Caco-2 (cell line): ENCODE measurements at regions not wholly inside any gene's neighbourhood (a gene's known extent, or its start where the extent isn't known, plus 50 kb on each side); places are given as distances from the start of the nearest gene placed in this dataset.

ENCODE experiments used
- BruUV-seq: library from RNA; stranded (reverse); fragments of 400-500 nt; replicated peaks from 2 replicates; lab custom pipeline; 2021; lab: Mats Ljungman, UMichigan
- CTCF ChIA-PET: fragments of 300-600 bp; sonication (Branson Sonifier 250); formaldehyde crosslinking; loops from one replicate; lab custom pipeline; 2022; ENCODE audit warnings: antibody characterized with exemption; lab: Charles Lee
- POLR2A ChIA-PET: fragments of 300-600 bp; sonication (Branson Sonifier 250); formaldehyde crosslinking; loops from one replicate; lab custom pipeline; 2022; ENCODE audit warnings: antibody characterized with exemption; lab: Charles Lee
- DNase-seq, 2 experiments: peaks; one replicate each; pipeline versions ENCODE4 v3.0.0 to v3.0.0-alpha.2; 2020 to 2022
- H3K27me3 ChIP-seq: replicated peaks from 2 replicates; pipeline ENCODE4 v1.6.0; 2011; ENCODE audit warnings: low read length; ENCODE audit not compliant: control insufficient read depth, insufficient read depth
- H3K36me3 ChIP-seq: 2 replicates; pipeline ENCODE4 v1.5.1; 2011; ENCODE audit warnings: low read length; ENCODE audit not compliant: control insufficient read depth, insufficient read depth
- H3K4me1 ChIP-seq: fragments of 250-450 bp; sonication (Bioruptor Pico); 2 replicates; pipeline ENCODE4 v1.5.1; 2020; ENCODE audit warnings: mild to moderate bottlenecking
- H3K4me3 ChIP-seq: 2 replicates; pipeline ENCODE4 v1.5.1; 2011; ENCODE audit warnings: low read depth, mild to moderate bottlenecking, control low read depth, low read length
- H3K9me3 ChIP-seq: fragments of 250-450 bp; sonication (Bioruptor Pico); 2 replicates; pipeline ENCODE4 v1.5.1; 2020; ENCODE audit warnings: mild to moderate bottlenecking, moderate library complexity
- H3K27ac Mint-ChIP-seq: one replicate; pipeline ENCODE4 v1.8.0; 2022; ENCODE audit warnings: mixed read lengths; ENCODE audit not compliant: unreplicated experiment
- H3K27me3 Mint-ChIP-seq: one replicate; pipeline ENCODE4 v1.8.0; 2022; ENCODE audit warnings: mixed read lengths; ENCODE audit not compliant: insufficient read depth, unreplicated experiment
- H3K36me3 Mint-ChIP-seq: one replicate; pipeline ENCODE4 v1.8.0; 2022; ENCODE audit warnings: mild to moderate bottlenecking, mixed read lengths; ENCODE audit not compliant: insufficient read depth, unreplicated experiment
- H3K4me1 Mint-ChIP-seq: one replicate; pipeline ENCODE4 v1.8.0; 2022; ENCODE audit warnings: low read depth, mixed read lengths; ENCODE audit not compliant: unreplicated experiment
- H3K4me3 Mint-ChIP-seq: one replicate; pipeline ENCODE4 v1.8.0; 2022; ENCODE audit warnings: mild to moderate bottlenecking, moderate library complexity, mixed read lengths; ENCODE audit not compliant: unreplicated experiment
- H3K9me3 Mint-ChIP-seq: one replicate; pipeline ENCODE4 v1.8.0; 2022; ENCODE audit warnings: mixed read lengths; ENCODE audit not compliant: unreplicated experiment
- CTCF ChIP-seq, 2 experiments: fragments of 200-600 bp in 1 of 2; IDR thresholded peaks; 1 replicate in 1 of 2; 2 replicates in 1 of 2; pipeline versions ENCODE4 v1.5.1 to v1.8.0; 2011 to 2022; ENCODE audit warnings: antibody characterized with exemption in 1 of 2, control low read depth in 1 of 2, inconsistent platforms in 1 of 2, low read depth in 1 of 2, low read length in 1 of 2, mild to moderate bottlenecking in 1 of 2, moderate library complexity in 1 of 2; ENCODE audit not compliant: insufficient read depth in 1 of 2, severe bottlenecking in 1 of 2, unreplicated experiment in 1 of 2
- intact Hi-C: fragments of 100-400 bp; cut with micrococcal nuclease; formaldehyde crosslinking; loops from one replicate; pipeline ENCODE4 v1.10.0; 2022; ENCODE audit not compliant: unreplicated experiment

- H3K36me3 ChIP-seq = no peaks in the 10 kb centered on the region
- H3K27me3 Mint-ChIP-seq = no peaks in the 10 kb centered on the region
- no peaks in the 10 kb centered on the region for H3K4me1 ChIP-seq
- intact Hi-C loops = no loop called here
- peaks cover 11% of the 10 kb centered on the region for H3K9me3 Mint-ChIP-seq
- no peaks in the 10 kb centered on the region for H3K4me1 Mint-ChIP-seq
- CTCF ChIA-PET = no interaction called here
- BruUV-seq = no TSS peak
- H3K9me3 ChIP-seq = peaks cover 10% of the 10 kb centered on the region; the same call in 1 of the 2 replicates
- no peaks in the 10 kb centered on the region for H3K27me3 ChIP-seq
- no peak for TF ChIP-seq CTCF (IDR thresholded peaks at IDR 0.05; ENCODE audit: insufficient read depth in 1 of 2, low read depth in 1 of 2, low read length in 1 of 2, severe bottlenecking in 1 of 2, unreplicated experiment in 1 of 2)
- no peak overlapping the region for H3K27ac Mint-ChIP-seq
- H3K36me3 Mint-ChIP-seq = no peaks in the 10 kb centered on the region
- H3K4me3 ChIP-seq = no peak overlapping the region
- POLR2A ChIA-PET = no interaction called here
- DNase-seq = no peak
- H3K4me3 Mint-ChIP-seq = no peak overlapping the region
Measured at GRCh38 chr22:49554741-49555140, 272.9 kb downstream of the BRD1 start.

GRCh38 chr22:49554296-49554625 lies 273.4 kb downstream of the BRD1 start:
- no peaks in the 10 kb centered on the region for H3K36me3 Mint-ChIP-seq
- no TSS peak for BruUV-seq
- no peak overlapping the region for H3K4me3 Mint-ChIP-seq
- no peak overlapping the region for H3K4me3 ChIP-seq
- H3K4me1 Mint-ChIP-seq = peaks cover 1% of the 10 kb centered on the region
- POLR2A ChIA-PET = no interaction called here
- peaks cover under 1% of the 10 kb centered on the region for H3K4me1 ChIP-seq
- no peak overlapping the region for H3K27ac Mint-ChIP-seq
- no peak for DNase-seq
- TF ChIP-seq CTCF (IDR thresholded peaks at IDR 0.05; ENCODE audit: insufficient read depth in 1 of 2, low read depth in 1 of 2, low read length in 1 of 2, severe bottlenecking in 1 of 2, unreplicated experiment in 1 of 2) = no peak
- H3K9me3 ChIP-seq = peaks cover 10% of the 10 kb centered on the region; the same call in 1 of the 2 replicates
- no peaks in the 10 kb centered on the region for H3K27me3 Mint-ChIP-seq
- peaks cover 11% of the 10 kb centered on the region for H3K9me3 Mint-ChIP-seq
- no peaks in the 10 kb centered on the region for H3K36me3 ChIP-seq
- no peaks in the 10 kb centered on the region for H3K27me3 ChIP-seq
- intact Hi-C loops = no loop called here
- CTCF ChIA-PET = no interaction called here

GRCh38 chr22:49553518-49554295 lies 274.0 kb downstream of the BRD1 start:
- Histone ChIP-seq H3K4me1 (peaks cover 6% of the 10 kb centered on the region), H3K36me3 (no peaks in the 10 kb centered on the region), H3K27me3 (no peaks in the 10 kb centered on the region), H3K4me3 (no peak overlapping the region), H3K9me3 (peaks cover 10% of the 10 kb centered on the region; the same call in 1 of the 2 replicates)
- Mint-ChIP-seq H3K9me3 (peaks cover 11% of the 10 kb centered on the region), H3K36me3 (no peaks in the 10 kb centered on the region), H3K4me3 (no peak overlapping the region), H3K4me1 (peaks cover 7% of the 10 kb centered on the region), H3K27ac (no peak overlapping the region), H3K27me3 (no peaks in the 10 kb centered on the region)
- no peak for DNase-seq
- BruUV-seq = no TSS peak
- intact Hi-C loops = no loop called here
- CTCF ChIA-PET = interaction anchor here (0.7 kb wide), 1 partner anchor 192 kb away, joined by 3 read pairs; no protein-coding TSS in a partner anchor
- TF ChIP-seq CTCF (IDR thresholded peaks at IDR 0.05; ENCODE audit: insufficient read depth in 1 of 2, low read depth in 1 of 2, low read length in 1 of 2, severe bottlenecking in 1 of 2, unreplicated experiment in 1 of 2) = no peak
- POLR2A ChIA-PET = no interaction called here
